ENCODE measurements at regions not wholly inside any gene's neighbourhood (a gene's known extent, or its start where the extent isn't known, plus 50 kb on each side); places are given as distances from the start of the nearest gene placed in this dataset.

DNA sequence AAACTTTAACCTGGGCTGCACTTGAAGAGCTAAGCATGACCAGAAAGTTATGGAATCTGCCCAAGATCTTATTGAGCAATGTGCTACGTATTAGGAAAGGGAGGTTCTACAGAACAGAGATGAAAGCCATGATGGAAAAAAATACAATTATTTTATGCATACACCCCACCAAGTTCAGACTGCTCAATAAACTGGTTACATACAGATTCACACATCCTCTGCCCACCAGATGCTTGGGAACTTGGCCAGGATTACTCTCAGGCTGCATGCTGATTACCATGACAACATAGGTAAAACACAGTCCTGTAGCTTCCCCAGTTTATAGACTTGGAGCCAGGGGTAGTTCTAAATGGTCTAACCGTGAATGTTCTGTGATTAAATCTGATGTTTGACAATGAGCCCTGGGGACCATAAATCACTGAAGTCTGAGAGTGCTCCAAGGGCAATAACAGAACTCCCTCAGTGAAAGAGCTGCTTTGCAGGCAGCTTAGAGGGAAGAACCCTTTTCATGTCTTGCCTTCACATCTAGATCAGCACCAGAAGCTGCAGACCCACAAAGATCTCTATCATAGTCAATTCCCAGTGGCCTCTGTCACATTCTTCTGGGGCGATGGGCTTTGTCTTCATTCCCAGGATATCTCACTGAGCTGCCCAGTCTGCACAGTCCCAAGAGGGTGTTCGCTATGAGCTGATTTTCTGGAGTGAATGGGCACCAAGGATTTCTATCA, 232.2 kb downstream of the EMP1 start:
- ATAC-seq (no peak), FAIRE-seq (no peak), DNase-seq (ENCODE audit: low spot score) (no peak)
- ChIA-PET POLR2A (no interaction called here), CTCF (ENCODE audit: low intra/inter-chr PET ratio, low total read pairs) (no interaction called here)
- no peak overlapping the region for H3K4me3 ChIP-seq (replicated peaks in 1 of 3; ENCODE audit: insufficient read depth in 1 of 3, low read depth in 2 of 3, low read length in 3 of 3)
- no peaks in the 10 kb centered on the region for H3K4me1 ChIP-seq (ENCODE audit: insufficient read depth, low read length)
- WGBS (ENCODE audit: low lambda C conversion rate), result 0% methylated on average over 4 of the region's 4 CpGs
- H3K27ac ChIP-seq (ENCODE audit: extremely low read length, insufficient read depth, low read length), result no peak overlapping the region
- intact Hi-C loops (cut with micrococcal nuclease; ENCODE audit: unreplicated experiment), result no loop called here
- no peaks in the 10 kb centered on the region for H3K36me3 ChIP-seq (replicated peaks in 1 of 2; ENCODE audit: control insufficient read depth in 1 of 2, insufficient read depth in 2 of 2, low read length in 2 of 2)
- in situ Hi-C loops (cut with HindIII; ENCODE audit: extremely low pct_ligation_motif_present, low pct_unique_long_range_greater_than_20kb), result no loop called here
- TF ChIP-seq ZKSCAN8 (CRISPR knock-in tag; IDR thresholded peaks at IDR 0.05; ENCODE audit: borderline replicate concordance), result no peak
- TF ChIP-seq CEBPG (CRISPR knock-in tag; IDR thresholded peaks at IDR 0.05), result no peak
- TF ChIP-seq FIP1L1 (IDR thresholded peaks at IDR 0.05; ENCODE audit: borderline replicate concordance, insufficient read depth, low read depth, low read length), result no peak
- no peak for TF ChIP-seq ZNF501 (CRISPR knock-in tag; IDR thresholded peaks at IDR 0.05)
- TF ChIP-seq ZNF562 (CRISPR knock-in tag; IDR thresholded peaks at IDR 0.05; ENCODE audit: borderline replicate concordance), result no peak
- no peak overlapping the region for H2AFZ ChIP-seq (ENCODE audit: low read length)
- H3K9me3 ChIP-seq (ENCODE audit: low read length), result no peaks in the 10 kb centered on the region
- no peaks in the 10 kb centered on the region for H3K79me2 ChIP-seq (ENCODE audit: insufficient read depth, low read length)
- H4K20me1 ChIP-seq (ENCODE audit: insufficient read depth, low read length), result no peaks in the 10 kb centered on the region; the same call in 1 of the 2 replicates
- no peak overlapping the region for H3K4me2 ChIP-seq (ENCODE audit: low read depth, low read length)
- BruUV-seq (replicated peaks), result no TSS peak
- no peaks in the 10 kb centered on the region; a peak in 1 of 5 replicates for H3K27me3 ChIP-seq (ENCODE audit: control insufficient read depth in 1 of 2, insufficient read depth in 2 of 2, low read length in 2 of 2)
- H3K9ac ChIP-seq (ENCODE audit: insufficient read depth, low read depth, low read length), result no peak overlapping the region

GRCh38 chr12:13425766-13426165, 229.2 kb downstream of the EMP1 start:
- H3K4me2 ChIP-seq (ENCODE audit: low read depth, low read length), result no peak overlapping the region
- intact Hi-C loops (cut with micrococcal nuclease; ENCODE audit: unreplicated experiment) (no loop called here), in situ Hi-C loops (cut with HindIII; ENCODE audit: extremely low pct_ligation_motif_present, low pct_unique_long_range_greater_than_20kb) (no loop called here)
- H3K9ac ChIP-seq (ENCODE audit: insufficient read depth, low read depth, low read length), result no peak overlapping the region
- WGBS (ENCODE audit: low lambda C conversion rate), result 1% methylated on average over 3 of the region's 3 CpGs
- ATAC-seq (no peak), FAIRE-seq (no peak), DNase-seq (ENCODE audit: low spot score) (no peak)
- H3K9me3 ChIP-seq (ENCODE audit: low read length), result no peaks in the 10 kb centered on the region
- ChIA-PET CTCF (ENCODE audit: low intra/inter-chr PET ratio, low total read pairs) (no interaction called here), POLR2A (no interaction called here)
- H3K79me2 ChIP-seq (ENCODE audit: insufficient read depth, low read length), result no peaks in the 10 kb centered on the region
- H3K36me3 ChIP-seq (replicated peaks in 1 of 2; ENCODE audit: control insufficient read depth in 1 of 2, insufficient read depth in 2 of 2, low read length in 2 of 2), result no peaks in the 10 kb centered on the region
- no peak overlapping the region for H3K4me3 ChIP-seq (replicated peaks in 1 of 3; ENCODE audit: insufficient read depth in 1 of 3, low read depth in 2 of 3, low read length in 3 of 3)
- H3K27me3 ChIP-seq (ENCODE audit: control insufficient read depth in 1 of 2, insufficient read depth in 2 of 2, low read length in 2 of 2), result no peaks in the 10 kb centered on the region
- no peak overlapping the region for H3K27ac ChIP-seq (ENCODE audit: extremely low read length, insufficient read depth, low read length)
- no peaks in the 10 kb centered on the region for H3K4me1 ChIP-seq (ENCODE audit: insufficient read depth, low read length)
- H4K20me1 ChIP-seq (ENCODE audit: insufficient read depth, low read length), result no peaks in the 10 kb centered on the region; the same call in 1 of the 2 replicates
- no peak overlapping the region for H2AFZ ChIP-seq (ENCODE audit: low read length)
- no TSS peak for BruUV-seq (replicated peaks)
- TF ChIP-seq GATAD2A (CRISPR knock-in tag; IDR thresholded peaks at IDR 0.05), result no peak
- TF ChIP-seq ARNT2 (CRISPR knock-in tag; IDR thresholded peaks at IDR 0.05; ENCODE audit: low read depth), result no peak
- no peak for TF ChIP-seq MXD3 (CRISPR knock-in tag; IDR thresholded peaks at IDR 0.05)
- no peak for TF ChIP-seq ZNF317 (CRISPR knock-in tag; IDR thresholded peaks at IDR 0.05)
- TF ChIP-seq SP1 (IDR thresholded peaks at IDR 0.05), result no peak
- no peak for TF ChIP-seq SP1 (CRISPR knock-in tag; IDR thresholded peaks at IDR 0.05)
- no peak for TF ChIP-seq ZNF432 (CRISPR knock-in tag; IDR thresholded peaks at IDR 0.05; ENCODE audit: borderline replicate concordance)
- TF ChIP-seq FOSL2 (CRISPR knock-in tag; IDR thresholded peaks at IDR 0.05), result no peak
- TF ChIP-seq, protein P1, sequence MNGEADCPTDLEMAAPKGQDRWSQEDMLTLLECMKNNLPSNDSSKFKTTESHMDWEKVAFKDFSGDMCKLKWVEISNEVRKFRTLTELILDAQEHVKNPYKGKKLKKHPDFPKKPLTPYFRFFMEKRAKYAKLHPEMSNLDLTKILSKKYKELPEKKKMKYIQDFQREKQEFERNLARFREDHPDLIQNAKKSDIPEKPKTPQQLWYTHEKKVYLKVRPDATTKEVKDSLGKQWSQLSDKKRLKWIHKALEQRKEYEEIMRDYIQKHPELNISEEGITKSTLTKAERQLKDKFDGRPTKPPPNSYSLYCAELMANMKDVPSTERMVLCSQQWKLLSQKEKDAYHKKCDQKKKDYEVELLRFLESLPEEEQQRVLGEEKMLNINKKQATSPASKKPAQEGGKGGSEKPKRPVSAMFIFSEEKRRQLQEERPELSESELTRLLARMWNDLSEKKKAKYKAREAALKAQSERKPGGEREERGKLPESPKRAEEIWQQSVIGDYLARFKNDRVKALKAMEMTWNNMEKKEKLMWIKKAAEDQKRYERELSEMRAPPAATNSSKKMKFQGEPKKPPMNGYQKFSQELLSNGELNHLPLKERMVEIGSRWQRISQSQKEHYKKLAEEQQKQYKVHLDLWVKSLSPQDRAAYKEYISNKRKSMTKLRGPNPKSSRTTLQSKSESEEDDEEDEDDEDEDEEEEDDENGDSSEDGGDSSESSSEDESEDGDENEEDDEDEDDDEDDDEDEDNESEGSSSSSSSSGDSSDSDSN (CRISPR knock-in tag; IDR thresholded peaks at IDR 0.05), result no peak
- TF ChIP-seq DRAP1 (CRISPR knock-in tag; IDR thresholded peaks at IDR 0.05), result no peak
- no peak for TF ChIP-seq ZNF333 (CRISPR knock-in tag; IDR thresholded peaks at IDR 0.05; ENCODE audit: borderline replicate concordance)
- no peak for TF ChIP-seq ATF1 (CRISPR knock-in tag; IDR thresholded peaks at IDR 0.05)
- TF ChIP-seq PRMT3 (CRISPR knock-in tag; IDR thresholded peaks at IDR 0.05; ENCODE audit: borderline replicate concordance, low read depth), result no peak

Data from HepG2 (cell line).